ENCODE measurements at regions not wholly inside any gene's neighbourhood (a gene's known extent, or its start where the extent isn't known, plus 50 kb on each side); places are given as distances from the start of the nearest gene placed in this dataset.
"Not testable (repeated sequence)": the region's sequence is repeated elsewhere in the genome, so short reads cannot be mapped to it uniquely, and the experiment has no call there.

GRCh38 chr14:49367696-49368095, 218.5 kb downstream of the RPS29 start:
- no peak for DNase-seq (ENCODE audit: low spot score)

DNA sequence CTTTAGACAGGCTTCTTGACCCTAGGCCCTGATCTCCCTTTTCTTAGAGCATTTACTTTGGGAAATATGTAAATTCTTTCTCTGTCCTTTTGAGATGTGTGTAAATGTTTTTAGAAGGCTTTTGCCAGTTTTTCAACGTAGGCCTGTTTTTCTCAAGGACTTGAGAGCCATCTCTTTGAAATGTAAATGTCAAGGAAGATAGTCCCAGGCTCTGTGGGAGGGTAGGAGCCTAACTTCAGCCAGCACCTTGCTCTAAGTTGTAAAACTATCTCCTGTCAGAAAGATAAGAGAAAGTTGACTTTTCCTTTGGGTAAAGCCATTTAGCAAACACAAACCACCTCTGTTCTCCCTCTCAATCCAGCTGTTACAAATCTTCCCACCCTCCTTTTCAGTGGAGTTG, 219.8 kb downstream of the RPS29 start:
- DNase-seq (ENCODE audit: low spot score): no peak

DNA sequence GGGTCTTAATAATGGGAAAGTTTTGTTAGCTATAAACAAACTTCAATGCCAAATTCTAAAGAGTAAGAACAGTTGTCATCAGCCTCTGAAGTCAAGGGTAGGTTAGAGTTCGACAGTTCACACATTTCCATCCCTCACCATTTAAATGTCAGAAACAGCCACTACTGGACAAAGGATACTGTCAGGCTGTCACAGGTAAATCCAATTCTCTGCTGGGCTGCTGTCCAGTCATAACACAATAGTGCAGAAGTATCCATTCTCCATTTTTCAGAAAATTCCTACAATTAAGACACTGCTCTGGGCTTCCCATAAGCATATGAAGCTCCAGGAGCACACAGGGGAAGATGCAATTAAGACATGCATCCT, 221.4 kb downstream of the RPS29 start:
- DNase-seq (ENCODE audit: low spot score): no peak

DNA sequence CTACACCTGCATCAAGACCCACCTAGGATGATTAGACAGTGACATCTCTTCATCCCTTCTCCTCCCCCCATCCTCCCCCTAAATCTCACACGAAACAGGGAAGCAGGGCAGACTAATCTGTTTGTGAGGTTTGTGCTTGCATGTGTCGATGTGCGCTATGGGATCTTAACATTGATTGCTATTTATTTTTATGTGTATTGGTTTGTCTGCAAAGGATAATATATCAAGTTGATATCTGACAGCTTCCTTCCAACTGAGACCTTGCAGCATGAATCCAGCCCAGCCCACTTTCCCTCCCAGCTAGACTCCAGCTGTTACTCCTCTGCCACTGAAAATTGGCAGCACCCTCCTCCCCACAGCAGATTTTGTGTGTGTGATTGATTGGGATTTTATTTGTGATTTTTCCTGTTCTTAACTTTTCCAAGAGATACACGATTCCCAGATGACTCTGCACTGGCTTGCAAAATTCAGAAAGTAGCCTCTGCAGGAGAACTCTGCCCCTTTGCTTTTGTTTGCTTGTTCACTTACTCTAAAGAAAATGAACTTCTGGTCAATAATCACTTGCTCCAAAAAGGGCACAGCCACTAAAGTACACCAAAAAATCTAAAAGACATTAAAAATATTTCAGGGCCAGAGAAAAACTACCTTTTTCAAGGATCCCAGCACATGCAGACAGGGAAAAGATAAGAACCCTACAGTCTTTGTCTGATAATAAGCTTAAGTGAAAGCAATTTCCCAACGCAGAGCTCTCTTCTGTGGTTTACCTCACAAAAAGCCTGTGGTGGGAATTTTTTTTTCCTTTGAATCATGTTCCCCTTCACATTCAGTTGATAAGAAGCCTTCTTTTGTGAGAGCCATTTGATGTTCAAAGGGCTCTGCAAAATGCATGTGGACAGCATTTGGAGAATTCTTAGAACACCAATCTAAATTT, 222.1 kb downstream of the RPS29 start:
- DNase-seq (ENCODE audit: low spot score): no peak

GRCh38 chr14:49362916-49363315, 223.3 kb downstream of the RPS29 start:
- DNase-seq (ENCODE audit: low spot score): no peak

DNA sequence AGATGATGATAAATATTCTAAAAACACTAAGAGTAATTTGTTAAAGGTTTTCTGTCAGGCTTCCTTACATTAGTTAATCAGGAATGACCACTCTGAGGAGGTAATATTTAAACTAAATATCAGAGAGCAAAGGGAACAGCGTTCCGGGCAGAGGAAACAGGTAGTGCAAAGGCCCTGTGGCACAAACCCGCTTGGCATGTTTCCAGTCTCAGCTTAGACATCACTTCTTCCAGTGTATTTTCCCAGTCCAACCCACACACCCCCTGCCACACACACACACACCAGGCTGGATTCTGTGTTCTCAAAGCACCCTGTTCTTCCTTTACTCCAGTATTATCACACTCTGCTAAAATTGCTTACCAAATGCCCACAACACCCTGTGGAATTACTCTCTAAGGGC, 247.1 kb downstream of the RPS29 start:
- DNase-seq (ENCODE audit: low spot score): no peak

GRCh38 chr14:49319810-49320209, 266.4 kb downstream of the RPS29 start:
- no peak for DNase-seq (ENCODE audit: low spot score)

DNA sequence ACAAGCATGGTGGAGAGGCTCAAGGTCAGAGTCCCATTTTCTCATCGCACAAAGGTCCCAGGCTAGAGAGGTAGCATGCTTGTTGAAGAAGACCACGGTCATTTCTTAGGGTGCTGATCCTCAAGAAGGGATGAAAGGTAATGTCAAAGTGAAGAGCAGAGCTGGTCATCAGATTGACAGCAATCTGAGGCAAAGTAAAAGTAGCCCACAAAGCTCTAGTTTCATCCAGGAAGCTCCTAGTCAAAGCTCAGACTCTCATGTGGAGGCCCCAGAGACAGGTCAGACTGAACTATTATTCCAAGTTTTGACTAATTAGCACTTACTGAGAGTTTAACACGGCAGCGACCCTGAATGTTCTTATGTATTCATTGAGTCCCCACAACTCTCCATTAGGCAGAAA, 270.6 kb downstream of the RPS29 start:
- DNase-seq (ENCODE audit: low spot score): no peak

GRCh38 chr14:49314737-49315136, 271.4 kb downstream of the RPS29 start:
- DNase-seq (ENCODE audit: low spot score): no peak

GRCh38 chr14:49313108-49313507, 273.1 kb downstream of the RPS29 start:
- no peak for DNase-seq (ENCODE audit: low spot score)

DNA sequence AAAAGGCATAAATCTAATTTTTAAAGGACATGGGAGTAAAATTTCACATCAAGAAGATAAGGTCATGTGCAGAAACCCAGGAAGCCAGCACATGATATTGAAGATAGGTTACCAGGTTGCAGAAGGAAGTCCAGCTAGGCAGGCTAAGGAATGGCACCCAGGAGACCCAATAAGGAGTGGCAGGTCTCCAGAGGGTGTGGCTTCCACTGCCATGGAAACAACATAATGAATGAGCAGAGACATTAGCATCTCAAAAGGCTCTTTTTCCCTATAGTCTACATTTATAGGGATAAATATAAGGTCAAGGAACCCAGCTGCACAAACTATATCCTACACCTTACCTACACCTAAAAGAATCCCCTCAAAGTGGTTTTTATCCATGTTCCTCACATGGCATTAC, 275.9 kb downstream of the RPS29 start:
- no peak for DNase-seq (ENCODE audit: low spot score)

- peak; percentile 10 for DNase-seq (ENCODE audit: low spot score)
Measured at GRCh38 chr14:49306152-49306751, 279.9 kb downstream of the RPS29 start.

- DNase-seq (ENCODE audit: low spot score): peak; percentile 5
Measured at GRCh38 chr14:49303946-49304516, 282.1 kb downstream of the RPS29 start.

- DNase-seq (ENCODE audit: low spot score): no peak
Measured at GRCh38 chr14:49297102-49297501, 289.1 kb downstream of the RPS29 start.

GRCh38 chr14:49294621-49295148, 291.5 kb downstream of the RPS29 start:
- DNase-seq (ENCODE audit: low spot score): no peak

DNA sequence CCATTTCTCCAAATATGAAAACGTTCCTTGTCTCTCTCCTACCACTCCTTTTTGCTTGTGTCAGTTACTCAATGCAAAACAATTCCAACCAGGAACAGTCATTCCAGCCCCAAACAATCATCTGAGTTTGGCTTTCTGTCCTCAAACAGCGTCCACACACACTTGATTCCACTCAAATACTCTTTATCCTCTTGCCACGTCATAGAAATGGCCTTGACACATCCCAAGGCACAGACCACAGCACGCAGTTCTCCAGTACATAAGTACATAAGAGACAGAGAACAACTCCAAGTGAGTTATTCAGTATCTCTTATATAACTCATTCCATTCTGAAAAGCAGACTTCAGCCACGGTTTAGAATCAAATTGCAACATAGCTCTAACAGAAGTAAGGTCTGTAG, 299.2 kb downstream of the RPS29 start:
- no peak for DNase-seq (ENCODE audit: low spot score)

- no peak for DNase-seq (ENCODE audit: low spot score)
Measured at GRCh38 chr14:49286257-49286983, 299.8 kb downstream of the RPS29 start.

GRCh38 chr14:49280566-49280965, 305.6 kb downstream of the RPS29 start:
- DNase-seq (ENCODE audit: low spot score): no peak

DNA sequence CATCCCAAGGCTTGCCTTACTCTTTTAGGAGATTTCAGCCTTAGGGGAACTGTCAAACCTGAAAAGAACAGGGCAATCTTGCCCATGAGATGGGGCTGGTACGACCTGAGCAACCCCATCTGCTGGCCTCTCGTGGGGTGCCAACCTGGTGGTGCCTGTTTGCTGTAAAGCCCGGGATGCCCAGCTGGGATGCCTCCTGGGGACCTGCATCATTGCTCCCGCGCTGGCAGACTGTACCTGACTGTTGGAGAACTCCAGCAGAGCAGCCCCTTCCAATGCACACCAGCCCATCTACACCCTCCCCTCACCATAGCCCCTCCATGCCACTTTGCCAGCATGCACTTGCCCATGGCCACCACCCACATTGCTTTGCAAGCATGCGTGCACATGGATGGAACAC, 335.7 kb downstream of the RPS29 start:
- no peak for DNase-seq (ENCODE audit: low spot score)

DNA sequence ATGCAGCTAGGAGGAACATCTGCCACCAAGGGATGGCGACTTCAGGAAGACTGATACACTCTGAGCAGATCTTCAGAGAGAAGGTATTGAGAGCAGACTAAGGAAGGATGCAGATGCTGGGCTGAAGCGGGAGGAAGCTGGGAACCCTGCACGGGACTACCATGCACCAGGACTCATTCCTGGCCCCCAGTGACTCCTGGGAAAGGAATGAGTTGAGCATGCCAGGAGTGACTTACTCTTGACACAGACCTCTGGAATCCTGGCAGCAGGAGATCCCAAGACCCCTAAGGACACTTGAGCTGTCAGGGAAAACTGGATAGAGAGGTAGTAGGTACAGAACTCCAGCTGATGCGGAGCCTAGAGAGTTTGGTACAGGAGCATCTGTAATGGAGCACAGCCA, 336.1 kb downstream of the RPS29 start:
- no peak for DNase-seq (ENCODE audit: low spot score)

- DNase-seq (ENCODE audit: low spot score): no peak
Measured at GRCh38 chr14:49249022-49249421, 337.2 kb downstream of the RPS29 start.

DNA sequence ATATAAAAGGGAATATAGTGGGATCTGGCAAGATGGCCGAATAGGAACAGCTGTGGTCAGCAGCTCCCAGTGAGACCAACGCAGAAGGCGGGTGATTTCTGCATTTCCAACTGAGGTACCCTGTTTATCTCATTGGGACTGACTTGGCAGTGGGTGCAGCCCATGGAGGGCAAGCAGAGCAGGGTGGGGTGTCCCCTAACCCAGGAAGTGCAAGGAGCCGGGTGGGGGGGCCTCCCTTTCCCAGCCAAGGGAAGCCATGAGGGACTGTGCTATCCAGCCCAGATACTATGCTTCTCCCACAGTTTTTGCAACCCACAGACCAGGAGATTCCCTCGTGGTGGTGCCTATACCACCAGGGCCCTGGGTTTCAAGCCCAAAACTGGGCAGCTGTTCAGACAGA, 342.4 kb downstream of the RPS29 start:
- DNase-seq (ENCODE audit: low spot score): not testable (repeated sequence)

Measured in cerebellar cortex (tissue), 1 donor.